ENCODE measurements at regions not wholly inside any gene's neighbourhood (a gene's known extent, or its start where the extent isn't known, plus 50 kb on each side); places are given as distances from the start of the nearest gene placed in this dataset.

GRCh38 chr13:112245989-112246388 is 130.2 kb upstream of the SPACA7 start:
- no peak overlapping the region for H2AFZ ChIP-seq (ENCODE audit: low read depth, low read length)
- no TSS peak for BruUV-seq (replicated peaks)
- POLR2A ChIA-PET = no interaction called here
- H3K9ac ChIP-seq (replicated peaks; ENCODE audit: extremely low read depth, insufficient read depth, low read length) = no peak overlapping the region
- no peaks in the 10 kb centered on the region for H4K20me1 ChIP-seq (replicated peaks; ENCODE audit: control insufficient read depth, extremely low read depth, insufficient read depth, low read length)
- no peaks in the 10 kb centered on the region for H3K9me3 ChIP-seq (replicated peaks; ENCODE audit: control insufficient read depth, insufficient read depth, low read length)
- H3K4me3 ChIP-seq (replicated peaks in 1 of 3; ENCODE audit: insufficient read depth in 1 of 3, low read depth in 1 of 3, low read length in 3 of 3) = no peak overlapping the region
- H3K9me1 ChIP-seq (replicated peaks; ENCODE audit: control insufficient read depth, extremely low read depth, insufficient read depth, low read length) = no peaks in the 10 kb centered on the region
- H3K36me3 ChIP-seq (ENCODE audit: control insufficient read depth in 2 of 2, extremely low read depth in 1 of 2, insufficient read depth in 2 of 2, low read length in 2 of 2) = no peaks in the 10 kb centered on the region
- CTCF ChIA-PET = no interaction called here
- intact Hi-C loops (cut with micrococcal nuclease) (no loop called here), dilution Hi-C loops (cut with MboI; ENCODE audit: extremely low pct_ligation_motif_present, low sequenced_read_pairs) (no loop called here)
- H3K27me3 ChIP-seq (ENCODE audit: control insufficient read depth in 2 of 2, insufficient read depth in 2 of 2, low read length in 2 of 2) = no peaks in the 10 kb centered on the region
- H3K4me2 ChIP-seq (ENCODE audit: insufficient read depth, low read length) = no peak overlapping the region
- no peak for TF ChIP-seq CTCF (IDR thresholded peaks at IDR 0.05; ENCODE audit: extremely low read depth in 1 of 2, insufficient read depth in 1 of 2, low read depth in 1 of 2, low read length in 2 of 2)
- TF ChIP-seq JUN (IDR thresholded peaks at IDR 0.05; ENCODE audit: borderline replicate concordance, insufficient read depth, insufficient read length, low read depth) = no peak
- TF ChIP-seq MAX (IDR thresholded peaks at IDR 0.05; ENCODE audit: insufficient read depth, insufficient read length) = no peak
- no peak for TF ChIP-seq GATA2 (IDR thresholded peaks at IDR 0.05; ENCODE audit: insufficient read depth, insufficient read length, low read depth, low read length)
- no peak for TF ChIP-seq POLR2AphosphoS5 (IDR thresholded peaks at IDR 0.05; ENCODE audit: insufficient read depth, low read depth, low read length)
- no peak for TF ChIP-seq MYC (IDR thresholded peaks at IDR 0.05; ENCODE audit: low read depth, low read length)
- TF ChIP-seq EZH2 (IDR thresholded peaks at IDR 0.05; ENCODE audit: borderline replicate concordance, low read depth, low read length, severe bottlenecking) = no peak
- no peak for TF ChIP-seq FOS (IDR thresholded peaks at IDR 0.05; ENCODE audit: borderline replicate concordance, insufficient read depth, low read length)
- no peak for TF ChIP-seq POLR2A (IDR thresholded peaks at IDR 0.05; ENCODE audit: low read depth, low read length)
- DNase-seq (ENCODE audit: low read depth, low spot score) (no peak), FAIRE-seq (no peak)
- H3K4me1 ChIP-seq (ENCODE audit: control insufficient read depth, extremely low read depth, insufficient read depth, low read length) = no peaks in the 10 kb centered on the region
- H3K79me2 ChIP-seq (ENCODE audit: control insufficient read depth, insufficient read depth, low read length) = no peaks in the 10 kb centered on the region
- no peak overlapping the region for H3K27ac ChIP-seq (ENCODE audit: insufficient read depth, low read depth, low read length)
